Posterior cingulate gyrus (tissue), 11 donors: ENCODE measurements at regions not wholly inside any gene's neighbourhood (a gene's known extent, or its start where the extent isn't known, plus 50 kb on each side); places are given as distances from the start of the nearest gene placed in this dataset.
"Not testable (repeated sequence)": the region's sequence is repeated elsewhere in the genome, so short reads cannot be mapped to it uniquely, and the experiment has no call there.

Source experiments
- DNase-seq, 10 donors: peaks; one replicate each; pipeline versions ENCODE4 v3.0.0 to v3.0.0-alpha.2; 2020 to 2021; ENCODE audit warnings: mixed read lengths in 3 of 10
- intact Hi-C: fragments of 100-400 bp; cut with DNase I; formaldehyde crosslinking; loops from one replicate; pipeline ENCODE4 v1.15.1; 2023

- intact Hi-C loops, DNase-seq: not testable (repeated sequence)
These were observed 56.4 kb upstream of the CRYM start for GRCh38 chr16:21334188-21335146.

- DNase-seq, intact Hi-C loops: not testable (repeated sequence)
These were observed 55.6 kb upstream of the CRYM start for GRCh38 chr16:21333683-21334082.
